Ishikawa (cell line): ENCODE measurements at regions not wholly inside any gene's neighbourhood (a gene's known extent, or its start where the extent isn't known, plus 50 kb on each side); places are given as distances from the start of the nearest gene placed in this dataset.
A peak's percentile ranks its signal among the peaks of the same experiment; 100 is the strongest.

Source experiments
- RAD21 ChIP-seq: IDR thresholded peaks from 2 replicates; pipeline ENCODE4 v1.6.1; 2012; ENCODE audit warnings: low read depth
- TCF12 ChIP-seq: IDR thresholded peaks from 2 replicates; pipeline ENCODE4 v1.6.1; 2012; ENCODE audit warnings: low read depth
- YY1 ChIP-seq: IDR thresholded peaks from 2 replicates; pipeline ENCODE4 v1.6.1; 2012; ENCODE audit warnings: low read depth
- ZBTB7A ChIP-seq: IDR thresholded peaks from 2 replicates; pipeline ENCODE4 v1.6.1; 2012; ENCODE audit warnings: low read depth
- TF ChIP-seq, protein P1 (sequence below): IDR thresholded peaks from 2 replicates; pipeline ENCODE4 v1.6.1; 2012; ENCODE audit warnings: low read depth, mild to moderate bottlenecking
- TF ChIP-seq, protein P2 (sequence below): IDR thresholded peaks from 2 replicates; pipeline ENCODE4 v1.6.1; 2012

DNA sequence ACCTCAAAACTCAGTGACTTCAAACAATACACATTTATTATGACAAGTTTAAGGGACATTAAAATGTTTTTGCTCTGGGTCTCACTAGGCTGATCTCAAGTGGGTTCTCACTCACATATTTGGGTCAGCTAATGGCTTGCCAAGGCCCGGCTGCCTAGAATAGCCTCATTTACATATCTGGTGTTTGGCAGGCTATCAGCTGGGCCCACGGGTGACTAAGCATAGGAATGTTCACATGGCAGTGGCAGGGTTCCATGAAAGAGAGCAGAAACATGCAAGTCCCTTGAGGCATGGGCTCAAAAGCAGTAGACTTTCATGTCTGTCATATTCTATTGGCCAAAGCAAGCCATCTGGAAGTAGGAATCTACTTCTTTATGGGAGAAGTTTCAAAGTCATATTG is 492.6 kb downstream of the KCNT2 start:
- no peak for TF ChIP-seq ZBTB7A
- TF ChIP-seq YY1: 0 out of 2 replicates have a peak, but pooled peaks have one; percentile 17
- TF ChIP-seq, protein P1, sequence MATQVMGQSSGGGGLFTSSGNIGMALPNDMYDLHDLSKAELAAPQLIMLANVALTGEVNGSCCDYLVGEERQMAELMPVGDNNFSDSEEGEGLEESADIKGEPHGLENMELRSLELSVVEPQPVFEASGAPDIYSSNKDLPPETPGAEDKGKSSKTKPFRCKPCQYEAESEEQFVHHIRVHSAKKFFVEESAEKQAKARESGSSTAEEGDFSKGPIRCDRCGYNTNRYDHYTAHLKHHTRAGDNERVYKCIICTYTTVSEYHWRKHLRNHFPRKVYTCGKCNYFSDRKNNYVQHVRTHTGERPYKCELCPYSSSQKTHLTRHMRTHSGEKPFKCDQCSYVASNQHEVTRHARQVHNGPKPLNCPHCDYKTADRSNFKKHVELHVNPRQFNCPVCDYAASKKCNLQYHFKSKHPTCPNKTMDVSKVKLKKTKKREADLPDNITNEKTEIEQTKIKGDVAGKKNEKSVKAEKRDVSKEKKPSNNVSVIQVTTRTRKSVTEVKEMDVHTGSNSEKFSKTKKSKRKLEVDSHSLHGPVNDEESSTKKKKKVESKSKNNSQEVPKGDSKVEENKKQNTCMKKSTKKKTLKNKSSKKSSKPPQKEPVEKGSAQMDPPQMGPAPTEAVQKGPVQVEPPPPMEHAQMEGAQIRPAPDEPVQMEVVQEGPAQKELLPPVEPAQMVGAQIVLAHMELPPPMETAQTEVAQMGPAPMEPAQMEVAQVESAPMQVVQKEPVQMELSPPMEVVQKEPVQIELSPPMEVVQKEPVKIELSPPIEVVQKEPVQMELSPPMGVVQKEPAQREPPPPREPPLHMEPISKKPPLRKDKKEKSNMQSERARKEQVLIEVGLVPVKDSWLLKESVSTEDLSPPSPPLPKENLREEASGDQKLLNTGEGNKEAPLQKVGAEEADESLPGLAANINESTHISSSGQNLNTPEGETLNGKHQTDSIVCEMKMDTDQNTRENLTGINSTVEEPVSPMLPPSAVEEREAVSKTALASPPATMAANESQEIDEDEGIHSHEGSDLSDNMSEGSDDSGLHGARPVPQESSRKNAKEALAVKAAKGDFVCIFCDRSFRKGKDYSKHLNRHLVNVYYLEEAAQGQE: no peak
- TF ChIP-seq RAD21: no peak
- TF ChIP-seq TCF12: no peak
- TF ChIP-seq, protein P2, sequence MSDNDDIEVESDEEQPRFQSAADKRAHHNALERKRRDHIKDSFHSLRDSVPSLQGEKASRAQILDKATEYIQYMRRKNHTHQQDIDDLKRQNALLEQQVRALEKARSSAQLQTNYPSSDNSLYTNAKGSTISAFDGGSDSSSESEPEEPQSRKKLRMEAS: peak; percentile 79
